GM23248 (cell line): ENCODE measurements at regions not wholly inside any gene's neighbourhood (a gene's known extent, or its start where the extent isn't known, plus 50 kb on each side); places are given as distances from the start of the nearest gene placed in this dataset.
"Not testable (repeated sequence)": the region's sequence is repeated elsewhere in the genome, so short reads cannot be mapped to it uniquely, and the experiment has no call there.

Experiments used
- EZH2 ChIP-seq: fragments of 200-600 bp; sonication (generic); IDR thresholded peaks from 2 replicates; pipeline ENCODE4 v1.6.1; 2018; ENCODE audit warnings: antibody characterized with exemption, mild to moderate bottlenecking; ENCODE audit not compliant: insufficient read depth, poor library complexity, severe bottlenecking
- EZH2phosphoT487 ChIP-seq: fragments of 200-600 bp; sonication (generic); IDR thresholded peaks from 2 replicates; pipeline ENCODE4 v1.6.1; 2018; ENCODE audit warnings: antibody characterized with exemption, moderate library complexity, mild to moderate bottlenecking, low read depth; ENCODE audit not compliant: insufficient read depth

DNA sequence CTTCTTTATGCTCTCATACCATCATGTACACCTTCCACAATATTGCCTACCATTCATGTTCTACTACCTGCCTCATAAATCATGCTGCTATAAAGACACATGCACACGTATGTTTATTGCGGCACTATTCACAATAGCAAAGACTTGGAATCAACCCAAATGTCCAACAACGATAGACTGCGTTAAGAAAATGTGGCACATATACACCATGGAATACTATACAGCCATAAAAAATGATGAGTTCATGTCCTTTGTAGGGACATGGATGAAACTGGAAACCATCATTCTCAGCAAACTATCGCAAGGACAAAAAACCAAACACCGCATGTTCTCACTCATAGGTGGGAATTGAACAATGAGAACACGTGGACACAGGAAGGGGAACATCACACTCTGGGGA is 158.8 kb upstream of the ARHGAP5 start:
- not testable (repeated sequence) for TF ChIP-seq EZH2phosphoT487, EZH2
